HG03469 (cell line): ENCODE measurements at regions not wholly inside any gene's neighbourhood (a gene's known extent, or its start where the extent isn't known, plus 50 kb on each side); places are given as distances from the start of the nearest gene placed in this dataset.
"Not testable (repeated sequence)": the region's sequence is repeated elsewhere in the genome, so short reads cannot be mapped to it uniquely, and the experiment has no call there.

Experiments used
- ATAC-seq: cut with Tn5 transposase; IDR thresholded peaks from one replicate; pipeline ENCODE4 v1.9.1; 2021; ENCODE audit warnings: mild to moderate bottlenecking, moderate library complexity, moderate number of reproducible peaks; ENCODE audit not compliant: unreplicated experiment

GRCh38 chr10:21366108-21366507 lies 159.4 kb downstream of the SKIDA1 start:
- not testable (repeated sequence) for ATAC-seq

- ATAC-seq, result no peak
These were observed 161.0 kb downstream of the SKIDA1 start for GRCh38 chr10:21364196-21365114.

- ATAC-seq, result no peak
These were observed 161.8 kb downstream of the SKIDA1 start for GRCh38 chr10:21363731-21364104.

- no peak for ATAC-seq
These were observed 162.3 kb downstream of the SKIDA1 start for GRCh38 chr10:21363092-21363730.

- ATAC-seq, result no peak
These were observed 166.3 kb downstream of the SKIDA1 start for GRCh38 chr10:21359202-21359601.

GRCh38 chr10:21355591-21356011 lies 169.9 kb downstream of the SKIDA1 start:
- ATAC-seq, result no peak

GRCh38 chr10:21352886-21353285 lies 172.6 kb downstream of the SKIDA1 start:
- no peak for ATAC-seq

- ATAC-seq, result not testable (repeated sequence)
These were observed 173.9 kb downstream of the SKIDA1 start for GRCh38 chr10:21351594-21351993.

- ATAC-seq, result no peak
These were observed 175.6 kb downstream of the SKIDA1 start for GRCh38 chr10:21349912-21350286.

- ATAC-seq, result no peak
These were observed 177.7 kb downstream of the SKIDA1 start for GRCh38 chr10:21347785-21348170.

GRCh38 chr10:21347043-21347784 lies 178.3 kb downstream of the SKIDA1 start:
- no peak for ATAC-seq

GRCh38 chr10:21343087-21343486 lies 182.4 kb downstream of the SKIDA1 start:
- no peak for ATAC-seq

- not testable (repeated sequence) for ATAC-seq
These were observed 183.0 kb downstream of the SKIDA1 start for GRCh38 chr10:21342499-21342898.

GRCh38 chr10:21340331-21340730 lies 185.2 kb downstream of the SKIDA1 start:
- ATAC-seq, result no peak

- no peak for ATAC-seq
These were observed 188.2 kb downstream of the SKIDA1 start for GRCh38 chr10:21337171-21337792.

GRCh38 chr10:21336476-21337170 lies 188.9 kb downstream of the SKIDA1 start:
- ATAC-seq, result no peak

- ATAC-seq, result no peak
These were observed 190.4 kb downstream of the SKIDA1 start for GRCh38 chr10:21334891-21335696.

GRCh38 chr10:21330628-21331020 lies 194.9 kb downstream of the SKIDA1 start:
- no peak for ATAC-seq

GRCh38 chr10:21329995-21330627 lies 195.4 kb downstream of the SKIDA1 start:
- ATAC-seq, result no peak
